Gastroesophageal sphincter (tissue), 4 donors: ENCODE measurements at regions not wholly inside any gene's neighbourhood (a gene's known extent, or its start where the extent isn't known, plus 50 kb on each side); places are given as distances from the start of the nearest gene placed in this dataset.

ENCODE experiments used
- ATAC-seq: fragments of 150-250 bp; one replicate; pipeline ENCODE4 v1.9.1; 2016; ENCODE audit warnings: mild to moderate bottlenecking, moderate library complexity
- H3K27ac ChIP-seq, 4 donors: fragments of 200-600 bp; sonication (generic) in 3 of 4; 1 replicate in 3 of 4; 2 replicates in 1 of 4; pipeline ENCODE4 v1.5.1; 2016 to 2019
- H3K27me3 ChIP-seq: fragments of 200-600 bp; sonication (generic); one replicate; pipeline ENCODE4 v1.5.1; 2019
- H3K36me3 ChIP-seq, 2 donors: fragments of 200-600 bp; sonication (generic); one replicate each; pipeline ENCODE4 v1.5.1; 2019; ENCODE audit warnings: control low read depth in 1 of 2
- H3K4me1 ChIP-seq, 3 donors: fragments of 200-600 bp; sonication (generic); 1 replicate in 2 of 3; 2 replicates in 1 of 3; pipeline ENCODE4 v1.5.1; 2016 to 2019; ENCODE audit warnings: control low read depth in 2 of 3
- H3K4me3 ChIP-seq, 2 donors: fragments of 200-600 bp; sonication (generic); one replicate each; pipeline ENCODE4 v1.5.1; 2019; ENCODE audit warnings: mild to moderate bottlenecking in 1 of 2, moderate library complexity in 1 of 2
- H3K9me3 ChIP-seq, 3 donors: fragments of 200-600 bp; sonication (generic); one replicate each; pipeline ENCODE4 v1.5.1; 2017 to 2019; ENCODE audit warnings: control low read depth in 2 of 3
- CTCF ChIP-seq, 4 experiments: fragments of 200-600 bp in 2 of 4; fragments of 450-650 bp in 2 of 4; sonication (generic) in 1 of 4; IDR thresholded peaks; one replicate each; pipeline ENCODE4 v1.5.1; 2017 to 2019; ENCODE audit warnings: antibody characterized with exemption in 4 of 4, mild to moderate bottlenecking in 2 of 4, moderate library complexity in 2 of 4
- EP300 ChIP-seq: sonication (generic); formaldehyde crosslinking; IDR thresholded peaks from one replicate; pipeline ENCODE4 v1.6.1; 2017; ENCODE audit warnings: antibody characterized with exemption, mild to moderate bottlenecking
- POLR2A ChIP-seq, 2 donors: fragments of 450-650 bp; IDR thresholded peaks; one replicate each; pipeline ENCODE4 v1.6.1; 2017; ENCODE audit warnings: antibody characterized with exemption in 2 of 2, mild to moderate bottlenecking in 2 of 2, moderate library complexity in 1 of 2
- POLR2AphosphoS5 ChIP-seq: sonication (generic); formaldehyde crosslinking; IDR thresholded peaks from one replicate; pipeline ENCODE4 v1.6.1; 2017; ENCODE audit warnings: antibody characterized with exemption
- WGBS, 2 donors: methylation state at CpG; one replicate each; pipeline ENCODE4 v1.1.5; 2018; ENCODE audit warnings: low coverage in 1 of 2; 5-methylcytosine and 5-hydroxymethylcytosine counted together

- Histone ChIP-seq H3K27ac (no peak overlapping the region), H3K4me3 (no peak overlapping the region), H3K27me3 (no peaks in the 10 kb centered on the region), H3K36me3 (no peaks in the 10 kb centered on the region), H3K4me1 (no peaks in the 10 kb centered on the region), H3K9me3 (no peaks in the 10 kb centered on the region)
- ATAC-seq = no peak
- 89 to 93% methylated on average over 2 of the region's 2 CpGs for WGBS, 2 donors
- TF ChIP-seq POLR2A (IDR thresholded peaks at IDR 0.05) (no peak), POLR2AphosphoS5 (no peak), EP300 (no peak), CTCF (IDR thresholded peaks at IDR 0.05) (no peak)
Measured at GRCh38 chr7:17472939-17473338, 174.5 kb downstream of the AHR start.

- no peaks in the 10 kb centered on the region for H3K4me1 ChIP-seq
- no peaks in the 10 kb centered on the region for H3K9me3 ChIP-seq
- no peak overlapping the region for H3K4me3 ChIP-seq
- TF ChIP-seq EP300 (no peak), CTCF (IDR thresholded peaks at IDR 0.05) (no peak), POLR2AphosphoS5 (no peak), POLR2A (IDR thresholded peaks at IDR 0.05) (no peak)
- H3K36me3 ChIP-seq = no peaks in the 10 kb centered on the region
- no peak for ATAC-seq
- 70 to 82% methylated on average over 6 of the region's 13 CpGs for whole genome bisulfite sequencing, 2 donors
- H3K27me3 ChIP-seq = no peaks in the 10 kb centered on the region
- H3K27ac ChIP-seq = no peak overlapping the region
Measured at GRCh38 chr7:17474724-17475344, 176.4 kb downstream of the AHR start.

GRCh38 chr7:17477182-17477581 lies 178.7 kb downstream of the AHR start:
- no peak for ATAC-seq
- Histone ChIP-seq H3K27ac (no peak overlapping the region), H3K4me1 (no peaks in the 10 kb centered on the region), H3K27me3 (no peaks in the 10 kb centered on the region), H3K36me3 (no peaks in the 10 kb centered on the region), H3K9me3 (no peaks in the 10 kb centered on the region), H3K4me3 (no peak overlapping the region)
- TF ChIP-seq POLR2AphosphoS5 (no peak), POLR2A (IDR thresholded peaks at IDR 0.05) (no peak), CTCF (IDR thresholded peaks at IDR 0.05) (no peak), EP300 (no peak)
- 54 to 74% methylated on average over 2 of the region's 2 CpGs for WGBS, 2 donors

- Histone ChIP-seq H3K4me3 (no peak overlapping the region), H3K27ac (no peak overlapping the region), H3K27me3 (no peaks in the 10 kb centered on the region), H3K9me3 (no peaks in the 10 kb centered on the region), H3K4me1 (no peaks in the 10 kb centered on the region), H3K36me3 (no peaks in the 10 kb centered on the region)
- TF ChIP-seq EP300 (no peak), POLR2A (IDR thresholded peaks at IDR 0.05) (no peak), POLR2AphosphoS5 (no peak), CTCF (IDR thresholded peaks at IDR 0.05) (no peak)
- WGBS, 2 donors = 89% methylated on average over 2 of the region's 2 CpGs; no CpG with 5 or more reads in 1 of the 2 donors
- ATAC-seq = no peak
Measured at GRCh38 chr7:17481118-17481517, 182.7 kb downstream of the AHR start.

- no peak for TF ChIP-seq POLR2AphosphoS5
- no peak for TF ChIP-seq POLR2A (IDR thresholded peaks at IDR 0.05)
- no peak for TF ChIP-seq EP300
- TF ChIP-seq CTCF (IDR thresholded peaks at IDR 0.05) = no peak
- no peaks in the 10 kb centered on the region for H3K4me1 ChIP-seq
- H3K36me3 ChIP-seq = no peaks in the 10 kb centered on the region
- no peak overlapping the region for H3K27ac ChIP-seq
- no peak for ATAC-seq
- no peak overlapping the region for H3K4me3 ChIP-seq
- WGBS, 2 donors = 100% methylated on average over 1 of the region's 1 CpG
- H3K27me3 ChIP-seq = no peaks in the 10 kb centered on the region
- H3K9me3 ChIP-seq = no peaks in the 10 kb centered on the region
Measured at GRCh38 chr7:17485368-17485767, 186.9 kb downstream of the AHR start.
